SU-DHL-6 (cell line): ENCODE measurements at regions not wholly inside any gene's neighbourhood (a gene's known extent, or its start where the extent isn't known, plus 50 kb on each side); places are given as distances from the start of the nearest gene placed in this dataset.

Source experiments
- CTCF ChIP-seq: fragments of 200-600 bp; sonication (generic); IDR thresholded peaks from one replicate; pipeline ENCODE4 v1.5.1; 2017; ENCODE audit warnings: antibody characterized with exemption, mild to moderate bottlenecking, low read length, moderate library complexity; ENCODE audit not compliant: insufficient read depth, poor library complexity, severe bottlenecking
- EZH2phosphoT487 ChIP-seq: fragments of 200-600 bp; sonication (generic), shearing (Covaris generic); conservative IDR thresholded peaks from 2 replicates; pipeline ENCODE4 v1.6.1; 2018; ENCODE audit warnings: mild to moderate bottlenecking, antibody characterized with exemption, low read length, moderate library complexity, mixed read lengths

- TF ChIP-seq CTCF (no peak), EZH2phosphoT487 (no peak)
Observed at GRCh38 chr7:32137059-32137458, 66.9 kb upstream of the PDE1C start.
